ENCODE measurements at regions not wholly inside any gene's neighbourhood (a gene's known extent, or its start where the extent isn't known, plus 50 kb on each side); places are given as distances from the start of the nearest gene placed in this dataset.

- ATAC-seq (ENCODE audit: low read depth) (no peak), DNase-seq (ENCODE audit: low spot score) (no peak)
- no peak overlapping the region for H3K4me3 ChIP-seq (ENCODE audit: severe bottlenecking)
These were observed 452.1 kb downstream of the TUSC1 start for GRCh38 chr9:25225938-25226760.

GRCh38 chr9:25224996-25225395, 453.2 kb downstream of the TUSC1 start:
- no peak for TF ChIP-seq CTCF (IDR thresholded peaks at IDR 0.05; ENCODE audit: poor library complexity, severe bottlenecking)
- ATAC-seq (ENCODE audit: low read depth) (no peak), DNase-seq (ENCODE audit: low spot score) (no peak)

More at GRCh38 chr9:25225938-25226760, 452.1 kb downstream of the TUSC1 start:
- Histone ChIP-seq H3K9me3 (ENCODE audit: severe bottlenecking) (no peaks in the 10 kb centered on the region), H3K27ac (ENCODE audit: poor library complexity, severe bottlenecking) (no peak overlapping the region), H3K4me1 (ENCODE audit: insufficient read depth, poor library complexity, severe bottlenecking) (no peaks in the 10 kb centered on the region), H3K27me3 (ENCODE audit: insufficient read depth, poor library complexity, severe bottlenecking) (no peaks in the 10 kb centered on the region), H3K36me3 (ENCODE audit: low read depth) (no peaks in the 10 kb centered on the region)
- no peak for TF ChIP-seq CTCF (IDR thresholded peaks at IDR 0.05; ENCODE audit: poor library complexity, severe bottlenecking)

GRCh38 chr9:25224309-25224708, 453.9 kb downstream of the TUSC1 start:
- no peak for TF ChIP-seq CTCF (IDR thresholded peaks at IDR 0.05; ENCODE audit: poor library complexity, severe bottlenecking)
- Histone ChIP-seq H3K27ac (ENCODE audit: poor library complexity, severe bottlenecking) (no peak overlapping the region), H3K9me3 (ENCODE audit: severe bottlenecking) (no peaks in the 10 kb centered on the region), H3K36me3 (ENCODE audit: low read depth) (no peaks in the 10 kb centered on the region), H3K27me3 (ENCODE audit: insufficient read depth, poor library complexity, severe bottlenecking) (no peaks in the 10 kb centered on the region), H3K4me3 (ENCODE audit: severe bottlenecking) (no peak overlapping the region), H3K4me1 (ENCODE audit: insufficient read depth, poor library complexity, severe bottlenecking) (no peaks in the 10 kb centered on the region)
- no peak for ATAC-seq (ENCODE audit: low read depth)
- no peak for DNase-seq (ENCODE audit: low spot score)

More at GRCh38 chr9:25224996-25225395, 453.2 kb downstream of the TUSC1 start:
- Histone ChIP-seq H3K4me3 (ENCODE audit: severe bottlenecking) (no peak overlapping the region), H3K4me1 (ENCODE audit: insufficient read depth, poor library complexity, severe bottlenecking) (no peaks in the 10 kb centered on the region), H3K27ac (ENCODE audit: poor library complexity, severe bottlenecking) (no peak overlapping the region), H3K9me3 (ENCODE audit: severe bottlenecking) (no peaks in the 10 kb centered on the region), H3K27me3 (ENCODE audit: insufficient read depth, poor library complexity, severe bottlenecking) (no peaks in the 10 kb centered on the region), H3K36me3 (ENCODE audit: low read depth) (no peaks in the 10 kb centered on the region)

- Histone ChIP-seq H3K4me1 (ENCODE audit: insufficient read depth, poor library complexity, severe bottlenecking) (no peaks in the 10 kb centered on the region), H3K27me3 (ENCODE audit: insufficient read depth, poor library complexity, severe bottlenecking) (peaks cover 3% of the 10 kb centered on the region), H3K4me3 (ENCODE audit: severe bottlenecking) (no peak overlapping the region), H3K9me3 (ENCODE audit: severe bottlenecking) (no peaks in the 10 kb centered on the region), H3K36me3 (ENCODE audit: low read depth) (no peaks in the 10 kb centered on the region), H3K27ac (ENCODE audit: poor library complexity, severe bottlenecking) (no peak overlapping the region)
- DNase-seq (ENCODE audit: low spot score) (no peak), ATAC-seq (ENCODE audit: low read depth) (no peak)
- no peak for TF ChIP-seq CTCF (IDR thresholded peaks at IDR 0.05; ENCODE audit: poor library complexity, severe bottlenecking)
These were observed 465.9 kb downstream of the TUSC1 start for GRCh38 chr9:25212361-25212760.

Measured in RWPE2 (cell line).